ENCODE measurements at regions not wholly inside any gene's neighbourhood (a gene's known extent, or its start where the extent isn't known, plus 50 kb on each side); places are given as distances from the start of the nearest gene placed in this dataset.

GRCh38 chr11:96461871-96462270 lies 72.1 kb downstream of the JRKL start:
- no peaks in the 10 kb centered on the region for H4K20me1 ChIP-seq (replicated peaks; ENCODE audit: insufficient read depth)
- peaks cover 2% of the 10 kb centered on the region for H3K27me3 Mint-ChIP-seq (ENCODE audit: insufficient read depth, low read depth, poor library complexity)
- peaks cover 14% of the 10 kb centered on the region for H3K36me3 Mint-ChIP-seq (ENCODE audit: low read depth)
- H3K9me3 Mint-ChIP-seq = peaks cover 7% of the 10 kb centered on the region; the same call in 2 of the 3 replicates
- peaks cover 28% of the 10 kb centered on the region for H3K4me1 Mint-ChIP-seq
- no peak for TF ChIP-seq ZNF114 (CRISPR knock-in tag; IDR thresholded peaks at IDR 0.05)
- no peak for TF ChIP-seq ZNF331 (CRISPR knock-in tag; IDR thresholded peaks at IDR 0.05; ENCODE audit: low read depth)
- ATAC-seq (no peak), DNase-seq (ENCODE audit: low spot score) (no peak)
- no peak overlapping the region for H3K27ac ChIP-seq (ENCODE audit: low read depth)
- no peaks in the 10 kb centered on the region for H3K36me3 ChIP-seq (ENCODE audit: insufficient read depth)
- H3K4me2 ChIP-seq = no peak overlapping the region
- H3K4me3 ChIP-seq = no peak overlapping the region
- H3K4me3 Mint-ChIP-seq = no peak overlapping the region
- H3K27ac Mint-ChIP-seq = no peak overlapping the region
- no peaks in the 10 kb centered on the region for H3K79me2 ChIP-seq (replicated peaks; ENCODE audit: insufficient read depth)
- 0 out of 2 replicates have a peak, but pooled peaks cover 5% of the 10 kb centered on the region for H3F3A ChIP-seq (replicated peaks; ENCODE audit: low read depth)
- H2AFZ ChIP-seq = no peak overlapping the region
- H3K4me1 ChIP-seq (ENCODE audit: insufficient read depth) = peaks cover 22% of the 10 kb centered on the region
- H3K27me3 ChIP-seq (ENCODE audit: insufficient read depth) = no peaks in the 10 kb centered on the region
- H3K9me2 ChIP-seq (ENCODE audit: insufficient read depth) = peaks cover 17% of the 10 kb centered on the region

- Histone ChIP-seq H3K79me2 (replicated peaks; ENCODE audit: insufficient read depth) (no peaks in the 10 kb centered on the region), H3K27me3 (ENCODE audit: insufficient read depth) (no peaks in the 10 kb centered on the region), H3K4me3 (no peak overlapping the region; the same call in 1 of the 2 replicates), H3K4me1 (ENCODE audit: insufficient read depth) (peaks cover 16% of the 10 kb centered on the region), H3K4me2 (peak overlapping the region; percentile 58), H3F3A (replicated peaks; ENCODE audit: low read depth) (no peaks in the 10 kb centered on the region), H3K9me2 (ENCODE audit: insufficient read depth) (no peaks in the 10 kb centered on the region), H2AFZ (no peak overlapping the region), H4K20me1 (replicated peaks; ENCODE audit: insufficient read depth) (no peaks in the 10 kb centered on the region), H3K36me3 (ENCODE audit: insufficient read depth) (no peaks in the 10 kb centered on the region), H3K27ac (ENCODE audit: low read depth) (no peak overlapping the region)
- H3K27me3 Mint-ChIP-seq (ENCODE audit: insufficient read depth, low read depth, poor library complexity) = peaks cover 2% of the 10 kb centered on the region
- peaks cover 18% of the 10 kb centered on the region for H3K4me1 Mint-ChIP-seq
- H3K36me3 Mint-ChIP-seq (ENCODE audit: low read depth) = no peaks in the 10 kb centered on the region
- DNase-seq (ENCODE audit: low spot score) (peak; percentile 94), ATAC-seq (peak; percentile 85)
- H3K4me3 Mint-ChIP-seq = no peak overlapping the region
- H3K27ac Mint-ChIP-seq = no peak overlapping the region
- no peaks in the 10 kb centered on the region; the same call in 2 of the 3 replicates for H3K9me3 Mint-ChIP-seq
- no peak for TF ChIP-seq ZNF462 (CRISPR knock-in tag; IDR thresholded peaks at IDR 0.05)
- TF ChIP-seq CTCF (conservative IDR thresholded peaks at IDR 0.05; ENCODE audit: low read depth in 2 of 2) = peak; percentile 78 to 89
- 0 out of 2 replicates have a peak, but pooled peaks have one; percentile 13 for TF ChIP-seq NANOG (IDR thresholded peaks at IDR 0.05; ENCODE audit: borderline replicate concordance)
- no peak for TF ChIP-seq JUNB (IDR thresholded peaks at IDR 0.05; ENCODE audit: unreplicated experiment)
Measured at GRCh38 chr11:96464700-96465307, 75.0 kb downstream of the JRKL start.

Measured in GM23338 (cell line).